DMS153 treated with DMSO at 0.1 percent for 48 hours (cell line): ENCODE measurements at regions not wholly inside any gene's neighbourhood (a gene's known extent, or its start where the extent isn't known, plus 50 kb on each side); places are given as distances from the start of the nearest gene placed in this dataset.

Experiments used
- DNase-seq: peaks from one replicate; lab custom pipeline; 2025; ENCODE audit not compliant: unreplicated experiment; lab: John Stamatoyannopoulos, UW

DNA sequence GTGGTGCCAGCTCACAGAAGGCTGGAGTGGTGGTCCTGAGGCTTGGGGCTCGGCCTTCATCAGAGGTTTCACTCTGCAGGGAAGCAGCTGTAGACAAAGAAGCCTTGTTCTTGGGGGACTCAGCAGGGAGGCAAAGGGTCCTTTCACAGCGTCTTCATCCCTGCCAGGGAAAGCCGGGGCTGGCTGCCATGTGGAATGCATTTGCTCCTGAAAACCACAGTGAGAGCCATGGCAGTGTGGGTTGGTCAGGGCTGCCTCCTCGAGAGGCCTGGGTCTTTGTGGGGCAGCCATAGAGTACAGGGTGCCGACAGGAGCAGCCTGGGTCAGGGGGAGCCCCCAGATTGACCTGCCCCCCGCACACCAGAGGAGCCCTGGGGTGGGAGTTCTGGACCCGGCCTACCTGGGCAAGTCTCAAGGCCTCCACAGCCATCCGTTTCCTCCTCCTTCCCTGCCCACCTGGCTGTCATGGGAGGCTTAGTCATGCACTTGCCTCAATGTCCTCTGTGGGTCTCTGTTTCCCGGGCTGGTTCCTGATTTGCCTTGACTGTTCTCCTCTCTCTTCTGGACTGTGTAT is 144.0 kb downstream of the CDC5L start:
- DNase-seq: no peak

GRCh38 chr6:44533421-44533820 is 145.9 kb downstream of the CDC5L start:
- DNase-seq: no peak

DNA sequence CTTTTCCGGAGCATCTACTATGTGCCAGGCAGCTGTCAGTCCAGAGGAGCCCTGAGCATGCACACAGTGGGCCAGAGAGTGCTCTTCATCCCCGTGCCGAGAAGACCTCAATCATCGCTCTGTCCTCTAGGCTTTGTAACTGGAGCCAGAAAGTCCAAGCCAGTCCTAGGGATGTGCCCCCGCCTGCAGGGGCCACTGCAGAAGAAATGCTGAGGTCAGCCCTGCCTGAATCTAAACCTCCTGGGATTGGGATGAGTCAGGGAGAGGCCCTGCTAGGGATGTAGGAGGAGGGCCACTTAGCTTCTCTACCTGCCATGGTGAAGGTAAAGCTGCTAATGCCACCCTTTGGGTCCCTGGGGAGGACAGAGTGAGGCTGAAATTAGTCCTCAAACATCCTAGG is 146.8 kb downstream of the CDC5L start:
- no peak for DNase-seq

GRCh38 chr6:44535446-44535845 is 147.9 kb downstream of the CDC5L start:
- DNase-seq: no peak

DNA sequence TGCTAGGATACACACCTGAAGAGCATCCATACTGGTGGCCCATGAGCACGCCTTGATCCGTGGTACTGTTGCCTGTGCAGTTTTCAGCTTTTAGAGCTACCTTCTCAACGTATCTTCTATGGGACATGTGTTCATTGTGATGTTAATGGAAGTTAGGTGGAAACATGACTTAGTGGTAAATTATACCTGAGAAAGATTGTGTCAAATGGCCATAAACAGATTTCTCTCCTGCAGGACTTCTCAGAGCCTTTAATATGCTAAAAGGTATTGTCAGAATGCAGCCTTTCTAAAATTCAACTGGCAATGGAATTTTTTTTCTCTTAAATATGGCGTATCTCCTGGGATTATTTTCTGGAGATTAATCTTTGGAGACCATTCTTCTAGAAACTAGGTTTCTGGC is 148.5 kb downstream of the CDC5L start:
- no peak for DNase-seq

DNA sequence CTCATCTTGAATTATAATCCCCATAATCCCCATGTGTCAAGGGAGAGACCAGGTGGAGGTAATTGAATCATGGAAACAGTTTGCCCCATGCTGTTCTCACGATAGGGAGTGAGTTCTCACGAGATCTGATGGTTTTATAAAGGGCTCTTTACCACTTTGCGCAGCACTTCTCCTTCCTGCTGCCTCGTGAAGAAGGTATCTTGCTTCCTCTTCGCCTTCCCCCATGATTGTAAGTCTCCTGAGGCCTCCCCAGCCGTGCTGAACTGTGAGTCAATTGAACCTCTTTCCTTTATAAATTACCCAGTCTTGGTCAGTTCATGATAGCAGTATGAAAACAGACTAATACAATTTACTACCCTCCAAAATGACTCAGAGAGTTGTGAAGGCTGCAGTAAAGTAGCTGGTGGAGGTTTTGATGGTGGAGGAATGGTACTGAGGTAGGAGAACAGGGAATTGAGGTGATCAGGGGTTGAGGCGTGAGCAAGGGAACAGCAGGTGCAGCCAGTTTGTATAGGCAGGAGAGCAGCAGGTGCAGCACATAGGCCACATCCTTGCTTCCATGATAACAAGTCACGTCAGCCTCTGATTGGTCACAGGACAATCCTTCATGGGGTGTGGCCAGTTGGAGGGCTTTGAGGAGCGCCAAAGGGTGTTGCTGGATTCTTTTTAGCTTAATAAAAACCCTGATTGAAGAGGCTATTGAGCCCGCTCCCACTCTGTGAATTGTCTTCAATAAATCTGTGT is 150.0 kb downstream of the CDC5L start:
- DNase-seq: no peak

GRCh38 chr6:44538131-44538806 is 150.8 kb downstream of the CDC5L start:
- DNase-seq: no peak

DNA sequence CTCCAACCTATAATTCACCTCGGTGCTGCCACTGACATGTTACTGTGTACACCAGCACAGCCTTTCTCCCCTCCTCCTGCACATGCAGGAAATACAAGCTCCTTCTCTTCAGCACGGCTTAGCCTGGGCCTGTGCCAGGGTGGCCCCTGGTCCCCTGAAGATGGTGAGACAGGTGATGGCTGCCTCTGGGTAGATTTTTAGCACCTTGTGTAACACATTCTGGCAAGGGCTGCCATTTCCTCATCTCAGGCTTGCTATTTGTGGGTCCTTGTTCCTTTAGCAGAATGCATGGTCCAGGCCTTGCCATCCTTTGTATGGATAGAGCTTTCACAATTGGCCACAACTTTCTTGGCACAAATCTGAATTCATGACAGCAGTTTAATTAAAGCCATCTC is 151.3 kb downstream of the CDC5L start:
- no peak for DNase-seq

DNA sequence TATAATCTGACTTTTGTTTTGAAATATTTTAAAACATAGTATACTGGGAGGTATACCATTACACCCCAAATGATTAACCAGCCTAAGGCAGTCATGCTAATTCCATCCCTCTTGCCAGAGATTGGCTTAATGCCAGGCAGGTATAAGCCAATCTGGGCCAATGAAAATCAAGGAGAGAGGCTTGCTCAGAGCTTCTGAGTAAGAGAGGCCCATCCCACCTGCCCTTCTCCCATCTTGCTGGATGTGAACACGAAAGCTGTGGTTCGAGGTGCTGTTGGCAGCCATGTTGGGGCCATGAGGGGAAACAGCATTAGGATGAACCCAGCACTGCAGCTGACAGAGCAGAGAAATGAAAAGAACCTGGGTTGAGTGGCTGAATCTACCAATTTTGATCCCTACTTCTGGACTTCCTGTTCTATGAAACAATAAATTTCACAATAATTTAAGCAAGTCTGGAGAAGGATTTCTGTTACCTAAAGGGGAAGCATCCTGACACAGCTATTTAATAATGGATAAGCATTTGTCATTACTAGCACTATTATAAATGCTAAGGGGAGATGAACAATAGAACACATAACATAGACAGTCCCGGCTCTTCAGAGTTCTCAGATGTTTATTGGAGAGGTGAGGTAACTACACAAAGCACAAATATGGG is 152.3 kb downstream of the CDC5L start:
- DNase-seq: no peak

DNA sequence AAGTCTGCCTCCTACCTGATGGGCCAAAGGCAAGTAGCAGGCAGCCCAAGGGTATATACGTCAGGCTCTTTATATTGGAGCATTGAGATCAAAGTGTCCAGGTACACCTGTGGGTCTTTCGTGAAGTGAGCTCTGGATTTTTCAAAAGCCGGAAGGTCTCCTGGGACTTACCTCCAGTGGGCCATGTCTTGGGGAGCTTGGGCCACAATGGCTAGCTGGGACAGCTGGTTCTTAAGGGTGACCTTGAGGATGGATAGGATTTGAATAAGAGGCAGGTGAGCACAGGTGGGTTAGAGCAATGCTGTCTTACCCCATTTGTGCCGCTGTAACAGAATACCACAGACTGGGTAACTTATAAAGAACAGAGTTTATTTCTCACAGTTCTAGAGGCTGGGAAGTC is 153.4 kb downstream of the CDC5L start:
- no peak for DNase-seq

DNA sequence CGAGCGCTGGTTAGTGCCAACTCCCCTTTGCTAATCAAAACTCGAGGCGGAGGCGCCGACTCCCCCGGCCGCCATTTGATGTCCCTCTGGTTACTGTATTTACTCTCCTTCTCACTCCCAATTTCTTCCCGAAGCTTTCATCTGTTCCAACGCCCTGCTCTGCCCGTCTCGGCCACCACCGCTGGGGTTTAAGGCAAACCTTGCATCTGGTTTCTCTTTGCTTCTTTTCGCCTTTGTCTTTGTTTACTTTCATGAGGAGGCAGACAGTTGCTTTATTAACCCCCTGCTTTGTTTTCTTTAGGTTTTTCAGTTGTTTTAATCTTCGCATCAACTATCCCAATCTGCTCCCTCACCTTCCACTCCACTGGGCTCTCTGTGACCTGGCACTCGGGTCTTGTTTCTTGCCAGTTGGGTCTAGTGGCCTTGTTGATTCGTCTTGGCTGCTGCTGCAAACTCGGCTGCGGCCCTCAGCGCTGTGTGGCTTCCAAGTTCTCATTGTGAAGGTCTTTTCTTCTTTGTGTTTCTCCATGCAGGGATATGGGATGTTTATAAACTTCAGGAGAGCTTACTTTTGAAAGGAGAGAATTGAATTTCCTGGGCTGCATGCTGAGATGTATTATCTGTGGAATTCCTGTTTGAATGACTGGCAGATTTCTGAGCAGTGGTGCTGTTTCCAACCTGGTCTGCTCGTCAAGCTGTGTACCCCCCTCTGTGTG is 155.1 kb downstream of the CDC5L start:
- no peak for DNase-seq

DNA sequence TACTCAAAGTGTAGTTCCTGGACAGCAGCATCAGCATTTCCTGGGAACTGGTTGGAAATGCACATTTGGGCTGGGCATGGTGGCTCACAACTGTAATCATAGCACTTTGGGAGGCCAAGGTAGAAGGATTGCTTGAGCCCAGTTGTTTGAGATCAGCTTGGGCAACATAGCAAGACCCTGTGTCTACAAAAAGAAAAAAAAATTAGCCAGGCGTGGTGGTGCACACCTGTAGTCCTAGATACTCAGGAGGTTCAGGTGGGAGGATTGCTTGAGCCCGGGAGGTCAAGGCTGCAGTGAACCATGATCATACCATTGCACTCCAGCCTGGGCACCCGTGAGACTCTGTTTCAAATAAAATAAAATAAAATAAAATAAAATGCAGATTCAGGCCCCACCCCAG is 156.2 kb downstream of the CDC5L start:
- no peak for DNase-seq

DNA sequence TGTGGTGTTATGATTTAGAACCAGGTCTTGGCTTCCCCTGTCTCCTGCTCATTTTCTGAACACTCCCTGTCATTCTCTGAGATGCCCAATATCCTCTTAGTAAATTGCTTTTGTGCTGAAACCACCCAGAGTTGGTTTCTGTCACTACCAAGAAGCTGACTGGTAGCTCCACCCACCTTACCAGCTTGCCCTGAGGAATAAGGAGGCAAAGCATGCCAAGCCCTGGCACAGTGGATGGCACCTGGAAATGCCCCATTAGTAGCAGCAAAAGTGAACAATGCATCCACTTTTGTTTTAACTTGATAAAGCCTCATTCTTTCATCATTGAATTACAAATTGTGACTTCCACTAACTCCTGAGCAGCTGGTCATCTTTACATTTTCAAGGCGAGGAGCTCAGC is 157.7 kb downstream of the CDC5L start:
- no peak for DNase-seq

GRCh38 chr6:44548319-44548718 is 160.8 kb downstream of the CDC5L start:
- no peak for DNase-seq

- no peak for DNase-seq
These were observed 162.0 kb downstream of the CDC5L start for GRCh38 chr6:44549516-44549915.

- no peak for DNase-seq
These were observed 166.7 kb downstream of the CDC5L start for GRCh38 chr6:44554194-44554593.

- no peak for DNase-seq
These were observed 167.4 kb downstream of the CDC5L start for GRCh38 chr6:44554861-44555260.

GRCh38 chr6:44556046-44556445 is 168.5 kb downstream of the CDC5L start:
- no peak for DNase-seq

DNA sequence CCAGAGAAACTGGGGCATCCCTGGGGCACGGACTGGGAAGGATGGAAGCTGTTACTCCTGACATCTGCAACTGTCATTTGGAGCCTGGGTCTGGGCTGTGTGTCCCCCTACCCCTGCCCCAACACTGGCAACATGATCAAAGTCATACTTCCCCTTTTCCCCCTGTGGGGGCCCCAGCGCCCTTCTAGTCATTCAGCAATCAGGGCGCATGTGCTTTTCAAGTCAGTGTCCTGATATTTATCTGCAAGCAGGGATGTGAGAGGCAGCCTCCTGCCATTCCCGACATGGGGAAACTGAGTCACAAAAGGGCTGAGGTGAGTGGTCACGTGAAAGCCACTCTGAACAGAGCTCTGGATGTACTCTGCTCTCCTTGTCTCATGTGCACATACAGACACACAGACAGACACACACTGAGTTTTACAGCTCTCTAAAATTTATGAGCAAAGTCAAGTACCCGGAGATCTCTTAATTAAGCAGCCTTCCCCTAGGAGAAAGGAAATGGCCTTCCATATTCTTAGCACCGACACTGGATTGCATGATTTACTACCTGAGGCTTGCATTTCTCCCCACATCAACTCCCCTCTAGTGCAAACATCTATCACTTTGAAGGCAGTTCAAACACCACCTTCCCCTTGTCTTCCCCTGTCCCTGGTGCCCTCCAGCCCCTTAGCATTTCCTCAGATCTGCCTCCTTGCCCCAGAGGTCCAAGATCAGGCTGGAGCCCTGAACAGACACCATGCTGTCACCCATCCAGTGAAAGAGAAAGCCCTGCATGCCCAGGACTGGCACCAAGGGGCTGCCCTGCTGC is 170.7 kb downstream of the CDC5L start:
- DNase-seq: no peak

DNA sequence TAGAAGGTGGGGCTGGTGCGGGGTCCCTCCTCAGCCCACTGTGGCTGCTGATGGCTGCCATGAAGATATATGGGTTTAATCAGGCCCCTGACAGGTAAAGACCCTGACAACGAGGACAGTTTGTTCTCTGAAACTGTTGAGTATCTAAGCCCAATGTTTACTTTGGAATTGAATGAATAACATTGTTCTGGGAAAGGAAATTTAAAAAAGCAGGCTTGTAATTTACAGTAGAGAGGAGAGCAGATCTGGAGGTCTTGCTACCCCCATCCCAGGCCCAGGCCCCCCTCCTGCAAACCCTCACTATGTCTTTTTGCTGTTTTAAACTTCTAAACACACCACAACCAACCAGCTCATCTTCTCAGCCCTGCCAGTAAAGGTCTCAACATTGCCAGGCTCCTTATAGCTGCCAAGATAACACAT is 171.3 kb downstream of the CDC5L start:
- no peak for DNase-seq
